A549 (cell line): ENCODE measurements at regions not wholly inside any gene's neighbourhood (a gene's known extent, or its start where the extent isn't known, plus 50 kb on each side); places are given as distances from the start of the nearest gene placed in this dataset.

Experiments used
- ATAC-seq, 2 experiments: fragments of 200-7000 bp in 1 of 2; fragments of >200 bp in 1 of 2; cut with Nextera tagmentation in 1 of 2; cut with Tn5 transposase in 1 of 2; 3 replicates each; pipeline versions ENCODE4 v1.8.0 to v1.9.1; 2018 to 2020; ENCODE audit warnings: mild to moderate bottlenecking in 1 of 2, moderate library complexity in 1 of 2
- CTCF ChIA-PET: fragments of 300-600 bp; sonication (Branson Sonifier 250); formaldehyde crosslinking; extraction: SDS; loops from one replicate; lab custom pipeline; 2021; ENCODE audit warnings: antibody characterized with exemption, inconsistent platforms; lab: Yijun Ruan, JAX
- POLR2A ChIA-PET: fragments of 350-600 bp; formaldehyde crosslinking; extraction: SDS; loops from one replicate; lab custom pipeline; 2021; ENCODE audit warnings: antibody characterized with exemption, inconsistent platforms; lab: Yijun Ruan, JAX
- DNase-seq, 2 experiments: peaks; one replicate each; pipeline versions ENCODE4 v3.0.0 to v3.0.0-alpha.2; 2011 to 2016; ENCODE audit warnings: low read depth in 1 of 2, low spot score in 1 of 2
- FAIRE-seq: peaks from 2 replicates; lab custom pipeline; 2011; peaks lifted over from hg19 to GRCh38; lab: Jason Lieb, UNC
- H3K27ac ChIP-seq, 2 experiments: fragments of >200 bp; sonication (Bioruptor Twin); formaldehyde crosslinking; 3 replicates each; pipeline ENCODE4 v1.5.1; 2016 to 2017
- H3K4me1 ChIP-seq: fragments of >200 bp; sonication (Bioruptor Twin); formaldehyde crosslinking; 3 replicates; pipeline ENCODE4 v1.6.1; 2016
- H3K4me2 ChIP-seq: fragments of >200 bp; sonication (Bioruptor Twin); formaldehyde crosslinking; 3 replicates; pipeline ENCODE4 v1.6.1; 2016
- H3K4me3 ChIP-seq: fragments of >200 bp; sonication (Bioruptor Twin); formaldehyde crosslinking; 3 replicates; pipeline ENCODE4 v1.5.1; 2016
- H3K9me3 ChIP-seq: fragments of >200 bp; sonication (Bioruptor Twin); formaldehyde crosslinking; 3 replicates; pipeline ENCODE4 v1.6.1; 2016
- BHLHE40 ChIP-seq: IDR thresholded peaks from 2 replicates; pipeline ENCODE4 v1.6.1; 2012; ENCODE audit warnings: low read depth, low read length, inconsistent platforms
- CBX2 ChIP-seq: fragments of 200-600 bp; sonication (generic); IDR thresholded peaks from 2 replicates; pipeline ENCODE4 v1.6.1; 2016; ENCODE audit warnings: low read depth, mild to moderate bottlenecking, borderline replicate concordance
- CBX8 ChIP-seq: fragments of 200-600 bp; sonication (generic); IDR thresholded peaks from 2 replicates; pipeline ENCODE4 v1.6.1; 2016
- CHD4 ChIP-seq: fragments of 200-600 bp; sonication (generic); IDR thresholded peaks from 2 replicates; pipeline ENCODE4 v1.6.1; 2016; ENCODE audit warnings: antibody characterized with exemption, mild to moderate bottlenecking, borderline replicate concordance
- EHF ChIP-seq: fragments of 250-450 bp; sonication (Bioruptor Pico); IDR thresholded peaks from 2 replicates; pipeline ENCODE4 v1.5.0; 2020; ENCODE audit warnings: mild to moderate bottlenecking
- EHMT2 ChIP-seq: fragments of 200-600 bp; sonication (generic); IDR thresholded peaks from 2 replicates; pipeline ENCODE4 v1.6.1; 2016; ENCODE audit warnings: antibody characterized with exemption, low read depth, mild to moderate bottlenecking, moderate library complexity
- FOXS1 ChIP-seq: fragments of 250-450 bp; sonication (Bioruptor Pico); IDR thresholded peaks from 2 replicates; pipeline ENCODE4 v1.5.0; 2020; ENCODE audit warnings: mild to moderate bottlenecking, moderate library complexity
- HDAC2 ChIP-seq: fragments of 200-600 bp; sonication (generic); IDR thresholded peaks from 2 replicates; pipeline ENCODE4 v1.6.1; 2016
- HOXA7 ChIP-seq: fragments of 250-450 bp; sonication (Bioruptor Pico); IDR thresholded peaks from 2 replicates; pipeline ENCODE4 v1.5.0; 2020; ENCODE audit warnings: mild to moderate bottlenecking, moderate library complexity
- HOXB5 ChIP-seq: fragments of 250-450 bp; sonication (Bioruptor Pico); IDR thresholded peaks from 2 replicates; pipeline ENCODE4 v1.5.0; 2020; ENCODE audit warnings: mild to moderate bottlenecking, moderate library complexity
- JUN ChIP-seq, 2 experiments: fragments of >200 bp; sonication (Bioruptor Twin); formaldehyde crosslinking; IDR thresholded peaks; 2 replicates in 1 of 2; 3 replicates in 1 of 2; pipeline ENCODE4 v1.6.1; 2016 to 2017
- MAZ ChIP-seq: fragments of 150-350 bp; IDR thresholded peaks from 2 replicates; pipeline ENCODE4 v1.6.1; 2014; ENCODE audit warnings: antibody characterized with exemption, low read depth, low read length, borderline replicate concordance
- MYC ChIP-seq: IDR thresholded peaks from 2 replicates; pipeline ENCODE4 v1.6.1; 2012; ENCODE audit warnings: mild to moderate bottlenecking, inconsistent platforms, low read length, improper control_type of control experiment, borderline replicate concordance
- NFE2L2 ChIP-seq: fragments of 150-350 bp; conservative IDR thresholded peaks from 2 replicates; pipeline ENCODE4 v1.6.1; 2014; ENCODE audit warnings: low read length
- PHF8 ChIP-seq: fragments of 200-600 bp; sonication (generic); IDR thresholded peaks from 2 replicates; pipeline ENCODE4 v1.6.1; 2016; ENCODE audit warnings: low read depth, mild to moderate bottlenecking, antibody characterized with exemption, moderate library complexity, borderline replicate concordance
- RAD21 ChIP-seq, 2 experiments: fragments of >200 bp in 1 of 2; sonication (Bioruptor Twin) in 1 of 2; formaldehyde crosslinking in 1 of 2; IDR thresholded peaks in 1 of 2; conservative IDR thresholded peaks in 1 of 2; 2 replicates in 1 of 2; 3 replicates in 1 of 2; pipeline ENCODE4 v1.6.1; 2012 to 2018; ENCODE audit warnings: inconsistent platforms in 1 of 2
- RCOR1 ChIP-seq: fragments of 150-350 bp; IDR thresholded peaks from 2 replicates; pipeline ENCODE4 v1.6.1; 2014; ENCODE audit warnings: antibody characterized with exemption, low read length, low read depth
- RFX5 ChIP-seq: fragments of 450-650 bp; IDR thresholded peaks from 2 replicates; pipeline ENCODE4 v1.7.1; 2014; ENCODE audit warnings: antibody characterized with exemption, mild to moderate bottlenecking, moderate library complexity
- RNF2 ChIP-seq: fragments of 200-600 bp; sonication (generic); IDR thresholded peaks from 2 replicates; pipeline ENCODE4 v1.6.1; 2016; ENCODE audit warnings: low read depth, mild to moderate bottlenecking, antibody characterized with exemption, moderate library complexity, borderline replicate concordance
- SREBF2 ChIP-seq: fragments of 450-650 bp; IDR thresholded peaks from 2 replicates; pipeline ENCODE4 v1.6.1; 2014; ENCODE audit warnings: mild to moderate bottlenecking, moderate library complexity
- ZC3H11A ChIP-seq: fragments of 450-650 bp; IDR thresholded peaks from 2 replicates; pipeline ENCODE4 v1.6.1; 2014; ENCODE audit warnings: antibody characterized with exemption, mild to moderate bottlenecking
- ZFP36 ChIP-seq: fragments of 450-650 bp; IDR thresholded peaks from 2 replicates; pipeline ENCODE4 v1.6.1; 2014; ENCODE audit warnings: borderline replicate concordance; ENCODE audit not compliant: partially characterized antibody
- WGBS: methylation state at CpG from one replicate; pipeline ENCODE4 v1.1.6; 2017; ENCODE audit errors: missing lambda C conversion rate; 5-methylcytosine and 5-hydroxymethylcytosine counted together
- TF ChIP-seq, protein P1 (sequence below): fragments of >200 bp; sonication (Bioruptor Twin); formaldehyde crosslinking; IDR thresholded peaks from 2 replicates; pipeline ENCODE4 v1.6.1; 2016
- TF ChIP-seq, protein P2 (sequence below): IDR thresholded peaks from 2 replicates; pipeline ENCODE4 v1.6.1; 2012; ENCODE audit warnings: low read depth, borderline replicate concordance
- TF ChIP-seq, protein P3 (sequence below): IDR thresholded peaks from 2 replicates; pipeline ENCODE4 v1.6.1; 2012
- TF ChIP-seq, protein P4 (sequence below): IDR thresholded peaks from 2 replicates; pipeline ENCODE4 v1.6.1; 2012
- TF ChIP-seq, protein P5 (sequence below): fragments of 250-450 bp; sonication (Bioruptor Pico); IDR thresholded peaks from 2 replicates; pipeline ENCODE4 v1.5.0; 2020; ENCODE audit warnings: low read depth, mild to moderate bottlenecking, moderate library complexity
- TF ChIP-seq, protein P6 (sequence below): fragments of 250-450 bp; sonication (Bioruptor Pico); IDR thresholded peaks from 2 replicates; pipeline ENCODE4 v1.5.0; 2021; ENCODE audit warnings: mild to moderate bottlenecking, moderate library complexity, borderline replicate concordance

DNA sequence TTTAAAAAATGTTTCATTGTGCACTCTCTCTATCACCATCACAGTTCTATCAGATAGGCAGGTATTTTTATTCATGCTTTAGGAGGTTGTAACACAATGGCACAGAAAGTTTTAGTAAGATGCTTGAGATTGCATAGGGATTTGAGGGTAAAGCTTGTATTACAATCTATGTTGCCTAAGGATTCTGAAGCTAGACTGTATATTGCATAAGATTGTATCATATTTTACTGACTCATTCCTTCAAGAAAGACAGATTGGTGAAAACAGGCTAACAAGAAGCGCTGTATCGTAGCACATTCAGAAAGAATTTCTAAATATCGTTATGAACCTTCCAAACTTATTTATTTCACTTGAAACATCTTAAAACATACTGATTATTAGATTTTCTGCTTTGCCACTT, 577.7 kb downstream of the EBF1 start (continued):
- no peak for TF ChIP-seq RAD21 (conservative IDR thresholded peaks at IDR 0.05 in 1 of 2, IDR thresholded peaks at IDR 0.05 in 1 of 2)

DNA sequence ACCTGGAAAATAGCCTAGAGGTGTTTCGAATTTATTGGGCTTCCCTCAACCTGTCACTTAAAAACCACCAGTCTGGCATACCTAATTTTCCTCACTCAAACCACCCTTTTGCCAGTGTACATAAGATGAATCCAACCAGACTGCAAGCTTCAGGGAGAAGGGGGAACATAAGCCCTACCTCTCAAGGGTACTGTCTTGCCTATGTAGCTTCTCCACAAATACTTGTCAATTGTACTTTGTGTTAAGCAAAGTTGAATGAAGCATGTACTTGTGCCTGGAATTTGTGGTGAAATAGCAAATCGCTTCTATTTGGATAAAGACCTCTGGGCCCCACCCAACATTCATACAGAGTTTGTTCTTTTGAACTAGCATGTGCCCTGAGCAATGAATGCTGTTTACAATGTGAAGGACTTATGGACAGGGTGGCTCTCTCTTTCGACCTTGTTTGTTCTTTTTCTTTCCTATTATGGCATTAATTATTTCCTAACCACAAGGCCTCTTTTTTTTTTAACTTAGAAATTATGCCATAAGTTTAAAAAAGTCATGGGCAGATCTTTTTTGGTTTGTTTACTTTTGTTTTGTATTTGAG, 580.2 kb downstream of the EBF1 start:
- Histone ChIP-seq H3K4me1 (no peaks in the 10 kb centered on the region), H3K4me3 (no peak overlapping the region), H3K27ac (no peak overlapping the region), H3K9me3 (no peaks in the 10 kb centered on the region), H3K4me2 (no peak overlapping the region)
- FAIRE-seq (no peak), ATAC-seq (no peak), DNase-seq (no peak)
- WGBS: 2% methylated on average over 3 of the region's 3 CpGs
- POLR2A ChIA-PET: no interaction called here
- no peak for TF ChIP-seq NFE2L2
- no peak for TF ChIP-seq RCOR1
- no peak for TF ChIP-seq CBX8
- TF ChIP-seq, protein P1, sequence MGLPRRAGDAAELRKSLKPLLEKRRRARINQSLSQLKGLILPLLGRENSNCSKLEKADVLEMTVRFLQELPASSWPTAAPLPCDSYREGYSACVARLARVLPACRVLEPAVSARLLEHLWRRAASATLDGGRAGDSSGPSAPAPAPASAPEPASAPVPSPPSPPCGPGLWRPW: no peak
- TF ChIP-seq, protein P2, sequence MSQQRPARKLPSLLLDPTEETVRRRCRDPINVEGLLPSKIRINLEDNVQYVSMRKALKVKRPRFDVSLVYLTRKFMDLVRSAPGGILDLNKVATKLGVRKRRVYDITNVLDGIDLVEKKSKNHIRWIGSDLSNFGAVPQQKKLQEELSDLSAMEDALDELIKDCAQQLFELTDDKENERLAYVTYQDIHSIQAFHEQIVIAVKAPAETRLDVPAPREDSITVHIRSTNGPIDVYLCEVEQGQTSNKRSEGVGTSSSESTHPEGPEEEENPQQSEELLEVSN: no peak
- no peak for TF ChIP-seq PHF8
- TF ChIP-seq FOXS1 (CRISPR knock-in tag): no peak
- CTCF ChIA-PET: interaction anchor here (1.1 kb wide), 1 partner anchor 10 kb away, joined by 3 read pairs; no protein-coding TSS in a partner anchor

DNA sequence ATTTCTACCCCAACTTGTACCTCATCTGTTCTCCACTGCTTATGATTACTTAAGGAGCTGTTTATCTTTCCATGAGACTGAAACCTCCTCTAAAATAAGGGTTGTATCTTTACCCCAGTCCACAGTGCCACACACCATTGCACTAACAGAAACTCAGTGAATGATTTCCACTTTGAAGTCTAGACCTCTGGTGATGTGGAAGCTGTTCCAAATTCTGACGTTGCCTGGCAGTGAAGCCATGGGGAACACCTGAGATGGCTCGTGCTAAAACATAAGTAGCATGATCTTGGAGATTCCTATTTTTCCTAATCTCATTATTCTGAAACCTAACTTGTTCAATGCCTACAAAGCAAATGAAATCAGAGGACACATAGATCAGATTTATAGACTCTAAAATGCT, 583.2 kb downstream of the EBF1 start:
- H3K4me1 ChIP-seq: no peaks in the 10 kb centered on the region
- no peak for ATAC-seq
- no peak overlapping the region for H3K4me3 ChIP-seq
- no peak for DNase-seq
- H3K4me2 ChIP-seq: no peak overlapping the region
- TF ChIP-seq BHLHE40: no peak
- TF ChIP-seq, protein P3, sequence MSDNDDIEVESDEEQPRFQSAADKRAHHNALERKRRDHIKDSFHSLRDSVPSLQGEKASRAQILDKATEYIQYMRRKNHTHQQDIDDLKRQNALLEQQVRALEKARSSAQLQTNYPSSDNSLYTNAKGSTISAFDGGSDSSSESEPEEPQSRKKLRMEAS: no peak
- TF ChIP-seq MYC: no peak
- TF ChIP-seq CHD4: no peak
- no peak for TF ChIP-seq EHF (CRISPR knock-in tag)
- no peak for TF ChIP-seq HOXA7
- TF ChIP-seq, protein P4, sequence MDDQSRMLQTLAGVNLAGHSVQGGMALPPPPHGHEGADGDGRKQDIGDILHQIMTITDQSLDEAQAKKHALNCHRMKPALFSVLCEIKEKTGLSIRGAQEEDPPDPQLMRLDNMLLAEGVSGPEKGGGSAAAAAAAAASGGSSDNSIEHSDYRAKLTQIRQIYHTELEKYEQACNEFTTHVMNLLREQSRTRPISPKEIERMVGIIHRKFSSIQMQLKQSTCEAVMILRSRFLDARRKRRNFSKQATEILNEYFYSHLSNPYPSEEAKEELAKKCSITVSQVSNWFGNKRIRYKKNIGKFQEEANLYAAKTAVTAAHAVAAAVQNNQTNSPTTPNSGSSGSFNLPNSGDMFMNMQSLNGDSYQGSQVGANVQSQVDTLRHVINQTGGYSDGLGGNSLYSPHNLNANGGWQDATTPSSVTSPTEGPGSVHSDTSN: no peak
- TF ChIP-seq CBX2: no peak
- no peak for TF ChIP-seq FOXS1 (CRISPR knock-in tag)
- CTCF ChIA-PET: no interaction called here
- H3K9me3 ChIP-seq: no peaks in the 10 kb centered on the region
- POLR2A ChIA-PET: no interaction called here
- no peak overlapping the region for H3K27ac ChIP-seq
- FAIRE-seq: no peak
- 5% methylated on average over 2 of the region's 2 CpGs for WGBS

DNA sequence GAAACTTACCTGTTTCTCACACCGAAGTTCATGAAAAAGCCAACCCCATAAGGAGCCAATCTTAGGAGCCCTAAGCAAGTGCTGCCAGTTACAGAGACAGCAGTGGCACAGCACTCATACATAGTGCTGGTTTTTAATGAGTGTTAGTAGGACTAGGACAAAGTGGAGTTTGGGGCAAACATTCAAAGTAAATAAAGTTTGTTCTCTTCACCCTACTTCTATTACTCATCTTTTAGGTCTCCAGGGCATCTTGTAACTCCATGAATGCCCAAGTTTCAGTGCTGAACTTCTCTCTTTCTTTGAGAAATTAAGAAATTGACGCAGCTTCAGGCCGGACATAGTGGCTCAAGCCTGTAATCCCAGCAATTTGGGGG, 584.7 kb downstream of the EBF1 start:
- Histone ChIP-seq H3K27ac (no peak overlapping the region), H3K9me3 (no peaks in the 10 kb centered on the region), H3K4me2 (no peak overlapping the region), H3K4me1 (no peaks in the 10 kb centered on the region), H3K4me3 (no peak overlapping the region)
- ChIA-PET CTCF (no interaction called here), POLR2A (no interaction called here)
- WGBS: 10% methylated on average over 3 of the region's 3 CpGs
- FAIRE-seq: no peak
- ATAC-seq: no peak
- no peak for DNase-seq
- no peak for TF ChIP-seq ZC3H11A
- no peak for TF ChIP-seq RFX5
- TF ChIP-seq SREBF2: no peak
- no peak for TF ChIP-seq HDAC2
- no peak for TF ChIP-seq RNF2
- TF ChIP-seq, protein P5, sequence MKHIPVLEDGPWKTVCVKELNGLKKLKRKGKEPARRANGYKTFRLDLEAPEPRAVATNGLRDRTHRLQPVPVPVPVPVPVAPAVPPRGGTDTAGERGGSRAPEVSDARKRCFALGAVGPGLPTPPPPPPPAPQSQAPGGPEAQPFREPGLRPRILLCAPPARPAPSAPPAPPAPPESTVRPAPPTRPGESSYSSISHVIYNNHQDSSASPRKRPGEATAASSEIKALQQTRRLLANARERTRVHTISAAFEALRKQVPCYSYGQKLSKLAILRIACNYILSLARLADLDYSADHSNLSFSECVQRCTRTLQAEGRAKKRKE (CRISPR knock-in tag): no peak
- TF ChIP-seq EHMT2: no peak
- TF ChIP-seq, protein P6, sequence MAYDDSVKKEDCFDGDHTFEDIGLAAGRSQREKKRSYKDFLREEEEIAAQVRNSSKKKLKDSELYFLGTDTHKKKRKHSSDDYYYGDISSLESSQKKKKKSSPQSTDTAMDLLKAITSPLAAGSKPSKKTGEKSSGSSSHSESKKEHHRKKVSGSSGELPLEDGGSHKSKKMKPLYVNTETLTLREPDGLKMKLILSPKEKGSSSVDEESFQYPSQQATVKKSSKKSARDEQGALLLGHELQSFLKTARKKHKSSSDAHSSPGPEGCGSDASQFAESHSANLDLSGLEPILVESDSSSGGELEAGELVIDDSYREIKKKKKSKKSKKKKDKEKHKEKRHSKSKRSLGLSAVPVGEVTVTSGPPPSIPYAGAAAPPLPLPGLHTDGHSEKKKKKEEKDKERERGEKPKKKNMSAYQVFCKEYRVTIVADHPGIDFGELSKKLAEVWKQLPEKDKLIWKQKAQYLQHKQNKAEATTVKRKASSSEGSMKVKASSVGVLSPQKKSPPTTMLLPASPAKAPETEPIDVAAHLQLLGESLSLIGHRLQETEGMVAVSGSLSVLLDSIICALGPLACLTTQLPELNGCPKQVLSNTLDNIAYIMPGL (CRISPR knock-in tag): no peak
- no peak for TF ChIP-seq RAD21 (conservative IDR thresholded peaks at IDR 0.05 in 1 of 2, IDR thresholded peaks at IDR 0.05 in 1 of 2)
- TF ChIP-seq HOXB5 (CRISPR knock-in tag): no peak
- no peak for TF ChIP-seq ZFP36
- TF ChIP-seq RCOR1: no peak
- no peak for TF ChIP-seq JUN (IDR thresholded peaks at IDR 0.05)
- no peak for TF ChIP-seq FOXS1 (CRISPR knock-in tag)
- no peak for TF ChIP-seq MAZ
